ENCODE measurements at regions not wholly inside any gene's neighbourhood (a gene's known extent, or its start where the extent isn't known, plus 50 kb on each side); places are given as distances from the start of the nearest gene placed in this dataset.

DNA sequence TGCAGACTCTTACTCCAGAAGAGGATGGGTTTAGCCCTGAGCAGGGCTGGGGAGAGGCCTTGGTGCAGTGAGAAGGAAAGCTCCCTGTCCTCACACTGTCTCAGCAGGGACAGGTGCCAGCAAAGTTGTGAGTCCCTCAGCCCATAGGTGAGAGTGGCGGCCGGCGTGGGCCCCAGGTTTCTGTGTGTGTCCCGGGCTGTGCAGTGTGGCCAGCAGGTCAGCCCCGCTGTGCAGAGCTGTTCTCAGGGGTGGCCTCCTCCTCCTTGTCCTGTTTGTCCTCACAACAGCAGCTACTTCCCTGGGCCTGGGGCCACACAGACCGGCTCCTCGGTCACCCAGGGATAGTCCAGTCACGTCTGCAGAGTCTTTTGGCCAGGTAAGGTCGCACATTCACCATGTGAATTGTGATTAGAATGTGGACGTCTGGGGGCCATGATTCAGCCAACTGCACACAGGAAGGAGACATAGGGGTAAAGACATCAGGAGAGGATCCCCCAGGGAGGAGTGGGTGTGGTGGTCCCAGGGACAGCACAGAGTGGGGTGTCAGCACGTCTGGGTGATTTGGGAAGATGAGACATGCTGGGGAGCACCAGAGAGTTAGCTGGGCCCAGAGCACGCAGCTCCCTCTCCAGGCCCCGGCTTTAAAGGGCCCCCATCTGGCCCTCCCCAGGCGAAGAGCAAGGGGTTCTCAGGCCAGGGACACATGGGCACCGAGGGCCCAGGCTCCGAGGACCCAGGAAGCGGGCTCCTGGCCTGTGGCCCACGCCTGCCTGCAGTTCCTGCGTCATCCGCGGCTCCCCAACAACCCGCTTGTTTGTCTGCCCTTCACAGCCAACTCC is 81.6 kb downstream of the MYEOV start:
- Histone ChIP-seq H3K4me3 (replicated peaks in 1 of 2; ENCODE audit: low read depth in 1 of 2, low read length in 2 of 2) (no peak overlapping the region), H3K4me2 (ENCODE audit: low read length) (peak overlapping the region; percentile 39; the same call in 1 of the 2 replicates), H3K9me2 (ENCODE audit: insufficient read depth) (no peaks in the 10 kb centered on the region), H4K20me1 (ENCODE audit: insufficient read depth) (no peaks in the 10 kb centered on the region), H3K79me2 (ENCODE audit: insufficient read depth, low read length) (no peaks in the 10 kb centered on the region), H3K4me1 (ENCODE audit: control insufficient read depth in 1 of 2, insufficient read depth in 2 of 2, low read length in 2 of 2) (peaks cover 13 to 68% of the 10 kb centered on the region in 2 experiments), H3K9ac (ENCODE audit: low read length) (no peak overlapping the region), H3K36me3 (ENCODE audit: control insufficient read depth in 1 of 2, insufficient read depth in 2 of 2, low read length in 2 of 2) (peaks cover 0 to 18% of the 10 kb centered on the region in 2 experiments; a peak in 1 of 4 replicates), H2AFZ (ENCODE audit: low read depth, low read length, poor library complexity, severe bottlenecking) (no peak overlapping the region), H3K9me3 (ENCODE audit: control insufficient read depth in 1 of 2, insufficient read depth in 1 of 2, low read depth in 1 of 2, low read length in 2 of 2) (no peaks in the 10 kb centered on the region), H3K27ac (ENCODE audit: low read depth, low read length) (no peak overlapping the region), H3K27me3 (ENCODE audit: insufficient read depth, low read length) (no peaks in the 10 kb centered on the region)
- ATAC-seq = no peak
- no peak for DNase-seq (ENCODE audit: low read depth, low spot score)
- no peak for TF ChIP-seq EGR1 (IDR thresholded peaks at IDR 0.05; ENCODE audit: low read depth)
- TF ChIP-seq, protein P1, sequence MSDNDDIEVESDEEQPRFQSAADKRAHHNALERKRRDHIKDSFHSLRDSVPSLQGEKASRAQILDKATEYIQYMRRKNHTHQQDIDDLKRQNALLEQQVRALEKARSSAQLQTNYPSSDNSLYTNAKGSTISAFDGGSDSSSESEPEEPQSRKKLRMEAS (IDR thresholded peaks at IDR 0.05) = no peak
- TF ChIP-seq, protein P2, sequence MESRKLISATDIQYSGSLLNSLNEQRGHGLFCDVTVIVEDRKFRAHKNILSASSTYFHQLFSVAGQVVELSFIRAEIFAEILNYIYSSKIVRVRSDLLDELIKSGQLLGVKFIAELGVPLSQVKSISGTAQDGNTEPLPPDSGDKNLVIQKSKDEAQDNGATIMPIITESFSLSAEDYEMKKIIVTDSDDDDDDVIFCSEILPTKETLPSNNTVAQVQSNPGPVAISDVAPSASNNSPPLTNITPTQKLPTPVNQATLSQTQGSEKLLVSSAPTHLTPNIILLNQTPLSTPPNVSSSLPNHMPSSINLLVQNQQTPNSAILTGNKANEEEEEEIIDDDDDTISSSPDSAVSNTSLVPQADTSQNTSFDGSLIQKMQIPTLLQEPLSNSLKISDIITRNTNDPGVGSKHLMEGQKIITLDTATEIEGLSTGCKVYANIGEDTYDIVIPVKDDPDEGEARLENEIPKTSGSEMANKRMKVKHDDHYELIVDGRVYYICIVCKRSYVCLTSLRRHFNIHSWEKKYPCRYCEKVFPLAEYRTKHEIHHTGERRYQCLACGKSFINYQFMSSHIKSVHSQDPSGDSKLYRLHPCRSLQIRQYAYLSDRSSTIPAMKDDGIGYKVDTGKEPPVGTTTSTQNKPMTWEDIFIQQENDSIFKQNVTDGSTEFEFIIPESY (IDR thresholded peaks at IDR 0.05; ENCODE audit: extremely low read depth, insufficient replicate concordance, low read length) = no peak
- TF ChIP-seq TCF7L2 (IDR thresholded peaks at IDR 0.05; ENCODE audit: borderline replicate concordance, extremely low read depth, insufficient read depth, insufficient read length) = no peak
- no peak for TF ChIP-seq CEBPB (IDR thresholded peaks at IDR 0.05; ENCODE audit: low read depth)
- no peak for TF ChIP-seq CBX3 (IDR thresholded peaks at IDR 0.05; ENCODE audit: low read depth)
- TF ChIP-seq FOSL1 (IDR thresholded peaks at IDR 0.05; ENCODE audit: low read depth) = no peak
- TF ChIP-seq YY1 (IDR thresholded peaks at IDR 0.05; ENCODE audit: extremely low read depth, insufficient replicate concordance, low read depth, low read length) = no peak
- TF ChIP-seq EZH2phosphoT487 (IDR thresholded peaks at IDR 0.05; ENCODE audit: borderline replicate concordance) = no peak
- TF ChIP-seq JUND (IDR thresholded peaks at IDR 0.05) = no peak
- no peak for TF ChIP-seq POLR2A (IDR thresholded peaks at IDR 0.05; ENCODE audit: borderline replicate concordance, extremely low read depth, insufficient read depth, insufficient read length)
- TF ChIP-seq, protein P3, sequence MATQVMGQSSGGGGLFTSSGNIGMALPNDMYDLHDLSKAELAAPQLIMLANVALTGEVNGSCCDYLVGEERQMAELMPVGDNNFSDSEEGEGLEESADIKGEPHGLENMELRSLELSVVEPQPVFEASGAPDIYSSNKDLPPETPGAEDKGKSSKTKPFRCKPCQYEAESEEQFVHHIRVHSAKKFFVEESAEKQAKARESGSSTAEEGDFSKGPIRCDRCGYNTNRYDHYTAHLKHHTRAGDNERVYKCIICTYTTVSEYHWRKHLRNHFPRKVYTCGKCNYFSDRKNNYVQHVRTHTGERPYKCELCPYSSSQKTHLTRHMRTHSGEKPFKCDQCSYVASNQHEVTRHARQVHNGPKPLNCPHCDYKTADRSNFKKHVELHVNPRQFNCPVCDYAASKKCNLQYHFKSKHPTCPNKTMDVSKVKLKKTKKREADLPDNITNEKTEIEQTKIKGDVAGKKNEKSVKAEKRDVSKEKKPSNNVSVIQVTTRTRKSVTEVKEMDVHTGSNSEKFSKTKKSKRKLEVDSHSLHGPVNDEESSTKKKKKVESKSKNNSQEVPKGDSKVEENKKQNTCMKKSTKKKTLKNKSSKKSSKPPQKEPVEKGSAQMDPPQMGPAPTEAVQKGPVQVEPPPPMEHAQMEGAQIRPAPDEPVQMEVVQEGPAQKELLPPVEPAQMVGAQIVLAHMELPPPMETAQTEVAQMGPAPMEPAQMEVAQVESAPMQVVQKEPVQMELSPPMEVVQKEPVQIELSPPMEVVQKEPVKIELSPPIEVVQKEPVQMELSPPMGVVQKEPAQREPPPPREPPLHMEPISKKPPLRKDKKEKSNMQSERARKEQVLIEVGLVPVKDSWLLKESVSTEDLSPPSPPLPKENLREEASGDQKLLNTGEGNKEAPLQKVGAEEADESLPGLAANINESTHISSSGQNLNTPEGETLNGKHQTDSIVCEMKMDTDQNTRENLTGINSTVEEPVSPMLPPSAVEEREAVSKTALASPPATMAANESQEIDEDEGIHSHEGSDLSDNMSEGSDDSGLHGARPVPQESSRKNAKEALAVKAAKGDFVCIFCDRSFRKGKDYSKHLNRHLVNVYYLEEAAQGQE (IDR thresholded peaks at IDR 0.05; ENCODE audit: low read depth) = no peak
- no peak for TF ChIP-seq SRF (IDR thresholded peaks at IDR 0.05; ENCODE audit: low read depth)
- no peak for TF ChIP-seq SP1 (IDR thresholded peaks at IDR 0.05; ENCODE audit: low read depth)
- intact Hi-C loops (cut with micrococcal nuclease) = loop anchor here (5.0 kb wide), 1 partner anchor 273 kb away; no protein-coding TSS in a partner anchor
- BruUV-seq (replicated peaks) = no TSS peak
- ChIA-PET RAD21 (ENCODE audit: low non-redundant PET in 1 of 2, low total read pairs in 2 of 2, uncharacterized antibody in 2 of 2, unreplicated experiment in 2 of 2) (no interaction called here), POLR2A (no interaction called here), CTCF (no interaction called here)
